ENCODE measurements at regions not wholly inside any gene's neighbourhood (a gene's known extent, or its start where the extent isn't known, plus 50 kb on each side); places are given as distances from the start of the nearest gene placed in this dataset.

- Histone ChIP-seq H2AFZ (ENCODE audit: control insufficient read depth, low read length) (no peak overlapping the region), H3K27me3 (ENCODE audit: control insufficient read depth, extremely low read depth, insufficient read depth, low read length) (no peaks in the 10 kb centered on the region), H3K36me3 (ENCODE audit: control insufficient read depth in 2 of 2, extremely low read depth in 1 of 2, insufficient read depth in 2 of 2, low read length in 2 of 2) (no peaks in the 10 kb centered on the region), H4K20me1 (ENCODE audit: control insufficient read depth, extremely low read depth, insufficient read depth, low read length) (no peaks in the 10 kb centered on the region), H3K27ac (ENCODE audit: control insufficient read depth, insufficient read depth, low read length) (no peak overlapping the region), H3K4me3 (ENCODE audit: control insufficient read depth in 2 of 3, extremely low read depth in 1 of 3, insufficient read depth in 2 of 3, low read depth in 1 of 3, low read length in 3 of 3) (no peak overlapping the region), H3K9me1 (ENCODE audit: control insufficient read depth, extremely low read depth, insufficient read depth, low read length) (no peaks in the 10 kb centered on the region), H3K9me3 (ENCODE audit: control insufficient read depth, low read depth, low read length) (no peaks in the 10 kb centered on the region), H3K79me2 (ENCODE audit: control insufficient read depth, insufficient read depth, low read length) (no peaks in the 10 kb centered on the region), H3K9ac (ENCODE audit: control insufficient read depth, extremely low read depth, insufficient read depth, low read length) (no peak overlapping the region), H3K4me2 (ENCODE audit: control insufficient read depth, extremely low read depth, insufficient read depth, low read depth, low read length) (no peak overlapping the region), H3K4me1 (ENCODE audit: control insufficient read depth, extremely low read depth, insufficient read depth, low read length) (no peaks in the 10 kb centered on the region)
- DNase-seq (ENCODE audit: low read depth, low spot score), result no peak
- TF ChIP-seq EZH2 (IDR thresholded peaks at IDR 0.05; ENCODE audit: low read length), result no peak
- no peak for TF ChIP-seq CTCF (optimal IDR thresholded peaks at IDR 0.05 in 1 of 3, IDR thresholded peaks at IDR 0.05 in 1 of 3, conservative IDR thresholded peaks at IDR 0.05 in 1 of 3; ENCODE audit: extremely low read depth in 1 of 3, insufficient read depth in 2 of 3, low read length in 3 of 3)
- dilution Hi-C loops (cut with MboI; ENCODE audit: extremely low pct_ligation_motif_present, low sequenced_read_pairs), result no loop called here
- FAIRE-seq, result no peak
These were observed 564.1 kb upstream of the ATXN7L3B start for GRCh38 chr12:73973486-73973885.

- no peaks in the 10 kb centered on the region for H3K79me2 ChIP-seq (ENCODE audit: control insufficient read depth, insufficient read depth, low read length)
- H3K9me3 ChIP-seq (ENCODE audit: control insufficient read depth, low read depth, low read length), result no peaks in the 10 kb centered on the region
- H3K27me3 ChIP-seq (ENCODE audit: control insufficient read depth, extremely low read depth, insufficient read depth, low read length), result no peaks in the 10 kb centered on the region
- no peak overlapping the region for H3K9ac ChIP-seq (ENCODE audit: control insufficient read depth, extremely low read depth, insufficient read depth, low read length)
- no peaks in the 10 kb centered on the region for H4K20me1 ChIP-seq (ENCODE audit: control insufficient read depth, extremely low read depth, insufficient read depth, low read length)
- TF ChIP-seq CTCF (optimal IDR thresholded peaks at IDR 0.05 in 1 of 3, IDR thresholded peaks at IDR 0.05 in 1 of 3, conservative IDR thresholded peaks at IDR 0.05 in 1 of 3; ENCODE audit: extremely low read depth in 1 of 3, insufficient read depth in 2 of 3, low read length in 3 of 3), result no peak
- no peak for TF ChIP-seq EZH2 (IDR thresholded peaks at IDR 0.05; ENCODE audit: low read length)
- no peak overlapping the region for H3K4me2 ChIP-seq (ENCODE audit: control insufficient read depth, extremely low read depth, insufficient read depth, low read depth, low read length)
- no peaks in the 10 kb centered on the region for H3K9me1 ChIP-seq (ENCODE audit: control insufficient read depth, extremely low read depth, insufficient read depth, low read length)
- H2AFZ ChIP-seq (ENCODE audit: control insufficient read depth, low read length), result no peak overlapping the region
- H3K27ac ChIP-seq (ENCODE audit: control insufficient read depth, insufficient read depth, low read length), result no peak overlapping the region
- H3K4me3 ChIP-seq (ENCODE audit: control insufficient read depth in 2 of 3, extremely low read depth in 1 of 3, insufficient read depth in 2 of 3, low read depth in 1 of 3, low read length in 3 of 3), result no peak overlapping the region
- FAIRE-seq (no peak), DNase-seq (ENCODE audit: low read depth, low spot score) (no peak)
- dilution Hi-C loops (cut with MboI; ENCODE audit: extremely low pct_ligation_motif_present, low sequenced_read_pairs), result no loop called here
- no peaks in the 10 kb centered on the region for H3K4me1 ChIP-seq (ENCODE audit: control insufficient read depth, extremely low read depth, insufficient read depth, low read length)
- H3K36me3 ChIP-seq (ENCODE audit: control insufficient read depth in 2 of 2, extremely low read depth in 1 of 2, insufficient read depth in 2 of 2, low read length in 2 of 2), result no peaks in the 10 kb centered on the region
These were observed 553.1 kb upstream of the ATXN7L3B start for GRCh38 chr12:73984552-73984951.

Data from keratinocyte (primary cell).